Chondrocyte (in vitro differentiated cells): ENCODE measurements at regions not wholly inside any gene's neighbourhood (a gene's known extent, or its start where the extent isn't known, plus 50 kb on each side); places are given as distances from the start of the nearest gene placed in this dataset.
"Not testable (repeated sequence)": the region's sequence is repeated elsewhere in the genome, so short reads cannot be mapped to it uniquely, and the experiment has no call there.

Experiments
- DNase-seq: peaks from one replicate; pipeline ENCODE4 v3.0.0; 2021; ENCODE audit warnings: mixed read lengths, low spot score
- H3K27ac Mint-ChIP-seq: one replicate; pipeline ENCODE4 v1.8.0; 2021; ENCODE audit warnings: mild to moderate bottlenecking, moderate library complexity, mixed read lengths; ENCODE audit not compliant: unreplicated experiment
- H3K27me3 Mint-ChIP-seq: 2 replicates; pipeline ENCODE4 v1.8.0; 2021; ENCODE audit warnings: low read depth, mixed read lengths
- H3K36me3 Mint-ChIP-seq: 2 replicates; pipeline ENCODE4 v1.8.0; 2021; ENCODE audit warnings: low read depth, mixed read lengths
- H3K4me1 Mint-ChIP-seq: 2 replicates; pipeline ENCODE4 v1.8.0; 2021; ENCODE audit warnings: low read depth, mild to moderate bottlenecking, mixed read lengths
- H3K4me3 Mint-ChIP-seq: one replicate; pipeline ENCODE4 v1.8.0; 2021; ENCODE audit warnings: mild to moderate bottlenecking, moderate library complexity, mixed read lengths; ENCODE audit not compliant: unreplicated experiment
- H3K9me3 Mint-ChIP-seq: 2 replicates; pipeline ENCODE4 v1.8.0; 2021; ENCODE audit warnings: low read depth, mixed read lengths
- CTCF ChIP-seq: fragments of 200-600 bp; sonication (generic); IDR thresholded peaks from 2 replicates; pipeline ENCODE4 v1.5.0; 2021; ENCODE audit warnings: antibody characterized with exemption, mild to moderate bottlenecking, moderate library complexity

- no peaks in the 10 kb centered on the region for H3K9me3 Mint-ChIP-seq
- no peak overlapping the region for H3K4me3 Mint-ChIP-seq
- H3K4me1 Mint-ChIP-seq, result peaks cover 6% of the 10 kb centered on the region
- H3K27ac Mint-ChIP-seq, result no peak overlapping the region
- peaks cover 1% of the 10 kb centered on the region for H3K27me3 Mint-ChIP-seq
- no peaks in the 10 kb centered on the region for H3K36me3 Mint-ChIP-seq
- no peak for TF ChIP-seq CTCF
- DNase-seq, result no peak
Observed at GRCh38 chr9:107779731-107780130, 290.2 kb upstream of the KLF4 start.

- Mint-ChIP-seq H3K4me3 (no peak overlapping the region), H3K36me3 (no peaks in the 10 kb centered on the region), H3K27ac (no peak overlapping the region), H3K27me3 (peaks cover 1% of the 10 kb centered on the region), H3K4me1 (no peaks in the 10 kb centered on the region), H3K9me3 (peaks cover 2% of the 10 kb centered on the region)
- no peak for DNase-seq
- no peak for TF ChIP-seq CTCF
Observed at GRCh38 chr9:107778661-107779060, 289.1 kb upstream of the KLF4 start.

- H3K27ac Mint-ChIP-seq, H3K4me3 Mint-ChIP-seq, DNase-seq, H3K36me3 Mint-ChIP-seq, H3K4me1 Mint-ChIP-seq, H3K9me3 Mint-ChIP-seq, H3K27me3 Mint-ChIP-seq: not testable (repeated sequence)
Observed at GRCh38 chr9:107774099-107774498, 284.5 kb upstream of the KLF4 start.

- Mint-ChIP-seq H3K4me3 (no peak overlapping the region), H3K36me3 (no peaks in the 10 kb centered on the region), H3K9me3 (peaks cover 5% of the 10 kb centered on the region), H3K27ac (no peak overlapping the region), H3K4me1 (no peaks in the 10 kb centered on the region), H3K27me3 (no peaks in the 10 kb centered on the region)
- TF ChIP-seq CTCF, result no peak
- no peak for DNase-seq
Observed at GRCh38 chr9:107772988-107773387, 283.4 kb upstream of the KLF4 start.

- Mint-ChIP-seq H3K4me3 (no peak overlapping the region), H3K27me3 (no peaks in the 10 kb centered on the region), H3K4me1 (no peaks in the 10 kb centered on the region), H3K36me3 (no peaks in the 10 kb centered on the region), H3K9me3 (peaks cover 5% of the 10 kb centered on the region), H3K27ac (no peak overlapping the region)
- no peak for DNase-seq
- no peak for TF ChIP-seq CTCF
Observed at GRCh38 chr9:107770716-107771115, 281.1 kb upstream of the KLF4 start.

- no peaks in the 10 kb centered on the region for H3K27me3 Mint-ChIP-seq
- H3K27ac Mint-ChIP-seq, result no peak overlapping the region
- no peak for DNase-seq
- H3K9me3 Mint-ChIP-seq, result peaks cover 3% of the 10 kb centered on the region
- H3K36me3 Mint-ChIP-seq, result peaks cover 1% of the 10 kb centered on the region
- TF ChIP-seq CTCF, result no peak
- no peak overlapping the region for H3K4me3 Mint-ChIP-seq
- no peaks in the 10 kb centered on the region for H3K4me1 Mint-ChIP-seq
Observed at GRCh38 chr9:107768224-107768623, 278.7 kb upstream of the KLF4 start.
